Adipocyte (in vitro differentiated cells): ENCODE measurements at regions not wholly inside any gene's neighbourhood (a gene's known extent, or its start where the extent isn't known, plus 50 kb on each side); places are given as distances from the start of the nearest gene placed in this dataset.

ENCODE experiments used
- DNase-seq: peaks from one replicate; pipeline ENCODE4 v3.0.0-alpha.2; 2015; ENCODE audit warnings: low read depth
- H3K27me3 ChIP-seq: replicated peaks from 2 replicates; pipeline ENCODE4 v1.7.0; 2013; ENCODE audit warnings: mild to moderate bottlenecking, low read length, moderate library complexity; ENCODE audit not compliant: control insufficient read depth, insufficient read depth
- H3K36me3 ChIP-seq: 2 replicates; pipeline ENCODE4 v1.7.0; 2013; ENCODE audit warnings: low read length, mild to moderate bottlenecking, moderate library complexity; ENCODE audit not compliant: control insufficient read depth, insufficient read depth, severe bottlenecking
- H3K4me1 ChIP-seq: 2 replicates; pipeline ENCODE4 v1.7.0; 2013; ENCODE audit warnings: mild to moderate bottlenecking, low read length, moderate library complexity; ENCODE audit not compliant: control insufficient read depth, insufficient read depth
- H3K4me3 ChIP-seq: 2 replicates; pipeline ENCODE4 v1.7.0; 2013; ENCODE audit warnings: mild to moderate bottlenecking, low read length, moderate library complexity
- H3K9ac ChIP-seq: 2 replicates; pipeline ENCODE4 v1.7.0; 2013; ENCODE audit warnings: mild to moderate bottlenecking, low read length, moderate library complexity
- H3K9me3 ChIP-seq: 2 replicates; pipeline ENCODE4 v1.7.0; 2013; ENCODE audit warnings: mild to moderate bottlenecking, low read length, moderate library complexity; ENCODE audit not compliant: control insufficient read depth

- Histone ChIP-seq H3K9me3 (no peaks in the 10 kb centered on the region), H3K27me3 (no peaks in the 10 kb centered on the region), H3K4me1 (peaks cover 56% of the 10 kb centered on the region), H3K4me3 (peak overlapping the region; percentile 27), H3K9ac (peak overlapping the region; percentile 41), H3K36me3 (no peaks in the 10 kb centered on the region)
- peak; percentile 86 for DNase-seq
Observed at GRCh38 chr17:68792042-68792685, 163.0 kb downstream of the ABCA8 start.

- H3K9me3 ChIP-seq = no peaks in the 10 kb centered on the region
- H3K4me1 ChIP-seq = peaks cover 56% of the 10 kb centered on the region
- H3K9ac ChIP-seq = no peak overlapping the region
- DNase-seq = no peak
- H3K36me3 ChIP-seq = no peaks in the 10 kb centered on the region
- H3K27me3 ChIP-seq = no peaks in the 10 kb centered on the region
- no peak overlapping the region for H3K4me3 ChIP-seq
Observed at GRCh38 chr17:68790931-68791330, 164.3 kb downstream of the ABCA8 start.

- no peak for DNase-seq
- Histone ChIP-seq H3K36me3 (no peaks in the 10 kb centered on the region), H3K4me3 (no peak overlapping the region), H3K4me1 (peaks cover 56% of the 10 kb centered on the region), H3K27me3 (no peaks in the 10 kb centered on the region), H3K9me3 (no peaks in the 10 kb centered on the region), H3K9ac (no peak overlapping the region)
Observed at GRCh38 chr17:68790492-68790891, 164.7 kb downstream of the ABCA8 start.

GRCh38 chr17:68789203-68789962 lies 165.8 kb downstream of the ABCA8 start:
- no peaks in the 10 kb centered on the region for H3K36me3 ChIP-seq
- peaks cover 45% of the 10 kb centered on the region for H3K4me1 ChIP-seq
- no peak overlapping the region for H3K4me3 ChIP-seq
- H3K9ac ChIP-seq = no peak overlapping the region
- DNase-seq = no peak
- H3K9me3 ChIP-seq = no peaks in the 10 kb centered on the region
- H3K27me3 ChIP-seq = no peaks in the 10 kb centered on the region

GRCh38 chr17:68785565-68786486 lies 169.4 kb downstream of the ABCA8 start:
- DNase-seq = no peak
- H3K9ac ChIP-seq = no peak overlapping the region
- H3K4me3 ChIP-seq = no peak overlapping the region
- H3K36me3 ChIP-seq = no peaks in the 10 kb centered on the region
- no peaks in the 10 kb centered on the region for H3K9me3 ChIP-seq
- no peaks in the 10 kb centered on the region for H3K27me3 ChIP-seq
- H3K4me1 ChIP-seq = peaks cover 27% of the 10 kb centered on the region

- no peak for DNase-seq
- H3K27me3 ChIP-seq = no peaks in the 10 kb centered on the region
- no peak overlapping the region for H3K4me3 ChIP-seq
- no peaks in the 10 kb centered on the region for H3K36me3 ChIP-seq
- H3K9me3 ChIP-seq = no peaks in the 10 kb centered on the region
- H3K9ac ChIP-seq = no peak overlapping the region
- peaks cover 22% of the 10 kb centered on the region for H3K4me1 ChIP-seq
Observed at GRCh38 chr17:68784431-68784830, 170.8 kb downstream of the ABCA8 start.

- Histone ChIP-seq H3K9ac (no peak overlapping the region), H3K4me1 (peaks cover 22% of the 10 kb centered on the region), H3K4me3 (no peak overlapping the region), H3K36me3 (no peaks in the 10 kb centered on the region), H3K9me3 (no peaks in the 10 kb centered on the region), H3K27me3 (no peaks in the 10 kb centered on the region)
- no peak for DNase-seq
Observed at GRCh38 chr17:68783861-68784260, 171.3 kb downstream of the ABCA8 start.

- Histone ChIP-seq H3K4me3 (no peak overlapping the region), H3K27me3 (no peaks in the 10 kb centered on the region), H3K9me3 (no peaks in the 10 kb centered on the region), H3K9ac (no peak overlapping the region), H3K36me3 (no peaks in the 10 kb centered on the region), H3K4me1 (peaks cover 29% of the 10 kb centered on the region)
- peak; percentile 38 for DNase-seq
Observed at GRCh38 chr17:68782789-68783188, 172.4 kb downstream of the ABCA8 start.

- H3K9me3 ChIP-seq = no peaks in the 10 kb centered on the region
- DNase-seq = peak; percentile 24
- no peaks in the 10 kb centered on the region for H3K27me3 ChIP-seq
- peaks cover 50% of the 10 kb centered on the region for H3K4me1 ChIP-seq
- H3K9ac ChIP-seq = no peak overlapping the region
- H3K36me3 ChIP-seq = no peaks in the 10 kb centered on the region
- no peak overlapping the region for H3K4me3 ChIP-seq
Observed at GRCh38 chr17:68780596-68780995, 174.6 kb downstream of the ABCA8 start.

GRCh38 chr17:68778726-68779125 lies 176.5 kb downstream of the ABCA8 start:
- no peaks in the 10 kb centered on the region for H3K36me3 ChIP-seq
- no peak overlapping the region for H3K4me3 ChIP-seq
- H3K27me3 ChIP-seq = no peaks in the 10 kb centered on the region
- no peak for DNase-seq
- no peak overlapping the region for H3K9ac ChIP-seq
- H3K4me1 ChIP-seq = peaks cover 59% of the 10 kb centered on the region
- H3K9me3 ChIP-seq = no peaks in the 10 kb centered on the region
